ENCODE measurements at regions not wholly inside any gene's neighbourhood (a gene's known extent, or its start where the extent isn't known, plus 50 kb on each side); places are given as distances from the start of the nearest gene placed in this dataset.
"Not testable (repeated sequence)": the region's sequence is repeated elsewhere in the genome, so short reads cannot be mapped to it uniquely, and the experiment has no call there.

DNA sequence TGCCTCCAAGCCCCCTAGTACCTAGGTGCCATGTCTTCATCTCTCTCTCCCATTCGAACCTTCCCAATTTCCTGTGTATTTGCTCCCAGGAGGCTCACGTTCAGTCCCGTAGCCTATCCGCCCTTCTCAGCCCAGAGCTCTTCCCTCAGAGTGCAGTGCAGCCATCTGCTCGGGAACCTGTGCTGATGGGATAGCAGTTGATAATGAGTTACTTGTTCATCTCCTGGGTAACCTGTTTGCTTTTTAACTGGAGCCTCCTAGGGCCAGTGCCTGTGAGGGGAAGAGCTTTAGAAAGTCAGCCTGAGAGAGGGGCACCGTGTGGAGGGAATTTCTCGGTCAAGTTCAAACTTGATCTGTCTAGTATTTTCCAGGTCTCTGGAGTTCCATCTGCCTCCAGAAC is 229.8 kb upstream of the IL12B start:
- DNase-seq (ENCODE audit: low read depth), result no peak
- no peak overlapping the region for H3K4me3 ChIP-seq (ENCODE audit: low read depth, low read length)

DNA sequence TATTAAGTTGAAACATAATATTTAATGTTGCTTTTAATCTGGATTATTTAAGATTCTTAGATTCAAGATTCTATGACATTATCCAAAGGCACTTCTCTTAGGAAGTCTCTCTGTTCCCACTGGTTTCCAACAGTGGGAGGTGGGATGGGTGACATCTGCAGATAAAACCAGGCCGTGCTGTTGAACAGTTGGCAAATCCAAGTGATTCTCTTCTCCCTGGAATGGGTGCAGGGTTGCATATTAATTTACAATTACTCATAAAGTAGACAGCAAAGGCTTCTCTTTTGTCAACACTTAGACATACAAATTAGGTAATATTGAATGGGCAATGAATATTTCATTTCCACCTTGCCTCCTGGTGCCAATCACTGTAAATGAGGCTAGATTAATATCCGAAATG is 233.7 kb upstream of the IL12B start:
- no peak for DNase-seq (ENCODE audit: low read depth)
- H3K4me3 ChIP-seq (ENCODE audit: low read depth, low read length), result no peak overlapping the region

DNA sequence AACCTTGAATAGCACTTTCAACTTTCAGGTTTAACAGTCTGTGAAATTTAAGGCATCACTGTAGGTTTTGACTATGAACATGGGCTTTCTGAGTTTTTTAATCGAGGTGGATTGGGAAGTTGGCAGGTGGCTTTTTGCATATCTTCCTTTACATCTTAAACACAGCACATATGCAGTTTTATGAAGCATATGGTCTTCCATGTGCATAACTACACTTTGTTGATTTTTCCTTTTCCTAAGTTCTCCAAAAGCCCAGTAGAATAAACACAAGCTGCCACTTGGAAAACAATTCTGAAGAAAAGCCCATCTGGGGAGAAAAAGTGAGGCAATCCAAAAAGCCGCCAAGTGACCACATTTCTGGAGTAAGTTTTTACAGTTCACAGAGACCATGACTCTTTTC is 236.5 kb upstream of the IL12B start:
- H3K4me3 ChIP-seq (ENCODE audit: low read depth, low read length), result no peak overlapping the region
- no peak for DNase-seq (ENCODE audit: low read depth)

DNA sequence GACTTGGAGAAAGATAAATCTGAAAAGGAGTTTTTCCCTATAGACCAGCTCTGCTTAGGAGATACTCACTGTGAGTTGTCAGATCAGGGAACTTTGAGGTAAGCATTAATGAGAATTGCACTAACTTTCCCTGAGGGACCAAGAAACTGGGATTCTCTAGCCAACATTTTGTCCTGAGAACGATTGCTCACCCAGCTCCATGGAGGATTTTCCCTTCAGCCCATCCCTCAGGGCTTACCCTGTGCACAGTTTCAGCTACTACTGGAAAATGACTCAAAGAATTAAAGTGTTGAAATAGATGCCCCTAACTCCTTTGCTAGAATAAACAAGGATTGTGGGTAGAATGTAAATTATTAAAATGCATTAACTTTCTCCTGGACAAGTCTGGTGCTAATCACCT is 237.2 kb upstream of the IL12B start:
- peak; percentile 19 for DNase-seq (ENCODE audit: low read depth)
- no peak overlapping the region for H3K4me3 ChIP-seq (ENCODE audit: low read depth, low read length)

DNA sequence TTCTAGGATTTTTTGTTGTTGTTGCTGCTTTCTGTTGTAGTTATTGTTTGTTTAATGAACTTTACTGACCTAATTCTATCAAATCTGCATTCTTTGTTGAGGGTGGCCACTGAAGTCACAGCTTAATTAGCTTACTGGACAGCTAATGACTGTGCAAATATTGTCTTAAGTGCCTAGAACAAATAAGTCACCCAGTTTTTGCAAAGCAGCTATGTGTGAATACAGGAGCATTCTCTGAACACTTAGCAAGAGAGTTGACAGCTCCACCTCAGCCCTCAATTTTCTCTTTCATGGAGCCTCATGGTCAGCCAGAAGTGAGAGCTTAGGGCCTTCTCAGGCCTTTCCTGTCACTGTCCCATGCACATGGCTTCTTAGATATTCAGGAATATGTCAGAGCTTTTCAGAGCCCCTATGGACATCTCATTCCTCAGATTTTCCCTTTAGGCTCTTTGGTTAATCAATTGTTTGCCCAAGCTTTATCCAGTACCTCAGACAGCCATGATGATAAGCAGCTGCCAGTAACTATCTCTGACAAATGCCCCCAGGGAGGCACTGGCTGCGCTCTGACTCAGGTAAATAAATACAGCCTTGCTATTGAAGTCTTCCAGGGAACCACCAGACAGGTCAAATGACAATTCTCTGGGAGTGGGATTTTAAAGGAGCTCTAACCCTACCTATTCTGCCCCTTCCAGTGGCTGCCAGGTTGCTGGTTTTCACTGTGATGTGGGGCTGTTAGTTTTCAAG is 241.4 kb upstream of the IL12B start:
- no peak for DNase-seq (ENCODE audit: low read depth)
- H3K4me3 ChIP-seq (ENCODE audit: low read depth, low read length), result no peak overlapping the region

DNA sequence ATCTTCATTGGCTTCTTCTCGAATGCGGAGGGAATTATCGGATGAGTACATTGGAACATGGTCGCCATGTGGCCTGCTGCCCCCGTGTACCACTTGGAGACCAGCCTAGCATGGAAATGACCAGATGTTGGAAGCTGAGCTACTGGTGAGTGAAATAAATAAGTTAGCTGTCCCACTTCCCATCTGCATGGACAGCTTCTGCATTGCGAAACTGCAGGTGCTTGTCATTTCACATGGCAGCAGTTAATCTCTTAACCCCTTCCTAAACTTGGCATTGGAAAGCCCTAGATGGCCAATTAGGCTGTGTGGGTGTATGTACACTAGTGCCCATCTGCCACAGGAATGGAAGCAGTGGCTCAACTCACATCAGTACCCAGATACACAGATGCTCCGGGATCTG is 246.6 kb upstream of the IL12B start:
- DNase-seq (ENCODE audit: low read depth), result no peak
- no peak overlapping the region for H3K4me3 ChIP-seq (ENCODE audit: low read depth, low read length)

DNA sequence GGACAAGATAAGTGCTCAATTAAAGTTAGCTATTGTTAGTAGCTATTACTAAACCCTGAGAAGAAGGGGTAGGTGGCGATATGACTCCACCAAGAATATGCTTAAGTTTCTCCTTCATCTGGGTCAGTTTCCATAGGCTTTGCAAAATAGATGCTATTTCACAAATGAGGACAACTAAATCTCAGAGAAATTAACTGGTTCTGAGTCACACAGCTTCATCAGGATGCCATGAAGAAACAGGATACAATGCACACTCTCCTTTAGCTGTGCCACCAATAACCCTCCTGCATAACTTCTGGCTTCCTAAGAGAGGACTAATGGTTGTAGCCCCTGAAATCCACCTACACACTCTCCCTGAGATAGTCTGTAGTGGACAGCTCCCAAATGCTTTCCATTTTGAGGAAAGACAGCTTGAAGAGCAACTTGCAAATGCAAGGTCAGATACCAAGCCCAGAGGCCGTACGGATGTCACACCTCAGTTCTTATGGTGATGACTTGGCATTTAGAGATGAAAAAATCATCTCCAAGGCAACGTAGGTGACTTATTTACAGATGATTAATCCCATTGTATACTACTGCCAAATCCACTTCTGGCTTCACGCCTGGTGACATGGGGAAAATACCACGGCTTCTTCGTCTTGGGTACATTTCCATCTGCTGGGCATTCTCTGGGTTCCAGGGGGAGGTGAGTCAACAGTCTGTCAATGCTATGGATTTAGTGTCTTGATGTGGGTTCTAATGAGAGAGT is 251.4 kb upstream of the IL12B start:
- H3K4me3 ChIP-seq (ENCODE audit: low read depth, low read length), result no peak overlapping the region
- DNase-seq (ENCODE audit: low read depth), result peak; percentile 62

DNA sequence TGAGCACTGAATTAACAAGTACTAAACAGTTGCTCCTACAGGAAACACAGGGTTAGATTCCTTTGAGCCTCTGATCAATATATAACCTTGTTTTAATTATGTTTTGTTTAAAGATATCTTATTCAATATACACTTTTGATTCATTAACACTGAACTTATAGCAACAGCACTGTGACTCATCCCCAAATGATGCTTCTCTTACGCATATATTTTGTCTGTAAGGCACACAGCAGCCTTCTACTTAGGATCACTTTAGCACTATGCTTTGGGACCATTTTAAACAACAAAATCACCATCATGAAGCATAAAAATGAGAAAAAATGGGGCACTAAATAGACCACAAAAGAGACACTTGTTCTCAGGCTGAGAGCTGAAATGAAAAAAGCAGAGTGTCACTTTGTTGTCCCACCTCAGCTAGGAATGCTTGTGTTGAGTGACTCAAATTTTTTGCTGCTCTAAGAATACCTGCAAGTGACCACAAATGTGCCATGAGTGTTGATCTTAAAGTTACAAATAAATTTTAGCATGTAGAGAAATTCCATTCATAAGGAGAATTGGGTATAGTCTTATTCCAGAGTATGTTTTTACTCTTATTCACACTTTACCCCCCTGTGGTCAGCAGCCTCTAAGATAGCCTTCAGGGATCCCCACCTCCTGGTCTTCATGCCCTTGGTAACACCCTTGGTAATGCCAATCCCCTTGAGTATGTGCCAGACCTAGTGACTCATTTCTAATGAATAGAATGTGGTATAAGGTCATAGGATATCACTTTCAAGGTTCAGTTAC is 252.7 kb upstream of the IL12B start:
- no peak for DNase-seq (ENCODE audit: low read depth)

DNA sequence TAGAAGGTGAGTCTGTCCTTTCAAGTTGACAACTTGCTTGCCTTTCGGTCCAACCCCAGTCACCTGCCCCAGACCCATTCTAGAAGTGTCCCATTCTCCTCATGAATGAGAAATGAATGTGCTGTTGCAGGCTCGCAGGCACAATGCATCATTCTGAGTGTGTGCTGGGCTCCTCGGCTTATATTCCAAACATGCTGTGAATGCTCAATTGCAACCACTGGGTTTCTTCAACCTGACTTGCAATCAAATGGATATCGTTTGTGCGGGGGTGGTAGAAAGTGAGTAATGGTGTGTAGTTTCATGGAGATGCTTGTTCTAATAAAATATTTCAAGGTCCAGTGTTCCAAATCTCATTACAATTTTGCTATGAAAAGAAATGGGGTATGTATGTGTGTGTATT is 256.6 kb upstream of the IL12B start:
- H3K4me3 ChIP-seq (ENCODE audit: low read depth, low read length), result no peak overlapping the region
- no peak for DNase-seq (ENCODE audit: low read depth)

More for the DNA sequence above, 252.7 kb upstream of the IL12B start:
- no peak overlapping the region for H3K4me3 ChIP-seq (ENCODE audit: low read depth, low read length)

DNA sequence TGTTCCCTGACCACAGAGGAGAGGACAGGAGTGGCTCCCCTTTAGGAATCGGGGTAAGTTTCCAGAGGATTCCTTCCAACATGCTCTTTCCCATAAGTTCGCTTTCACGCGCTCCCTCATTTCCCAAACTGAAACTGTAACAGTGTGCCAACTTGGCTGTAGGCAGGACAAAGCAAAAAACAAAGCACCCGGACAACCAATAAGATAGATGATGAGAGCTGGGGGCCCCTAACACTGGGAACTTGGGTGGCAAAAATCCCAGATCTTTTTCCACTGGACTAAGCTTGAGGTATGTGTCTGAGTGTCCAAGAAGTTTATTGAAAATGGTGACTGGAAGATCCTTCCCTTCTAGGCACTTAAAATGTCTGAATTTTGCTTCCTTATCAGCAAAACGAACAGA is 258.7 kb upstream of the IL12B start:
- DNase-seq (ENCODE audit: low read depth), result no peak
- H3K4me3 ChIP-seq (ENCODE audit: low read depth, low read length), result no peak overlapping the region

DNA sequence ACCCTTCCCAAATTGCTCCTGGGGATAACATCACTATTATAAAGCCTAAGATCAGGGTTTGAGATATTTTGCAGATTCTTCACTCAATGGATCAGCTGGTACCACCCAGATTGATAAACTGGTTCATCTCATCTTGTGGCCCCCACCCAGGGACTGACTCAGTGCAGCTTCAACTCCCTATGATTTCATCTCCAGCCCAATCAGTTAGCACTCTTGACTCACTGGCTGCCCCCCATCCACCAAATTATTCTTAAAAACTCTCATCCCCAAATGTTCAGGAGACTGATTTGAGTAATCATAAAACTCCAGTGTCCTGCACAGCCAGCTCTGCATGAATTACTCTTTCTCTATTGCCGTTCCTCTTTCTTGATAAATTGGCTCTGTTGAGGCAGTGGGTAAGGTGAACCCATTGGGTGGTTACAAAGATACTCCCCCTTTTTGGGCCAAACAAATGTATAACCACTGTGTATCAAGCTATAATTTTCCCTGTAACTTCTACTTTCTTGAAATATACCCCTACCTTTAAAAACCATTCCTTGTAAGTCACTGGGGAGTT is 263.3 kb upstream of the IL12B start:
- no peak overlapping the region for H3K4me3 ChIP-seq (ENCODE audit: low read depth, low read length)
- no peak for DNase-seq (ENCODE audit: low read depth)

DNA sequence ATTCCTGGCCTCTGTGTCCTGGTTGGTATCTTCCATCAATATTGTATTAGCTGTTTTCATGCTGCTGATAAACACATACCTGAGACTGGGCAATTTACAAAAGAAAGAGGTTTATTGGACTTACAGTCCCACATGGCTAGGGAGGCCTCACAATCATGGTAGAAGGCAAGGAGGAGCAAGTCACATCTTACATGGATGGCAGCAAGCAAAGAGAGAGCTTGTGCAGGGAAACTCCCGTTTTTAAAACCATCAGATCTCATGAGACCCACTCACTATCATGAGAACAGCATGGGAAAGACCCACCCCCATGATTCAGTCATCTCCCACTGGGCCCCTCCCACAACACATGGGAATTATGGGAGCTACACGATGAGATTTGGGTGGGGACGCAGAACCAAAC is 265.3 kb upstream of the IL12B start:
- DNase-seq (ENCODE audit: low read depth), result not testable (repeated sequence)

DNA sequence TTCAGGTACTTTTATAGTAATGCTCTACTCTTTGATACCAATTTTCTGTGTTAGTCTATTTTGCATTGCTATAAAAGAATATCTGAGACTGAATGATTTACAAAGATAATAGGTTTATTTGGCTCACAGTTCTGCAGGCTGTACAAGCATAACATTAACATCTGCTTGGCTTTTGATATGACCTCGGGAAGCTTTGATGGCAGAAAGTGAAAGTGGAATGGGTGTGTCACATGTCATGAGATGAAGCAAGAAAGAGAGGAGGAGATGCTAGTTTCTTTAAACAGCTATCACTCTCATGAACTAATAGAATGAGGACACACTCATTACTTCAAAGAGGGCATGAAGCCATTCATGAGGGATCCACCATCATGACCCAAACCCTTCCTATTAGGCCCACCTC is 270.9 kb upstream of the IL12B start:
- no peak for DNase-seq (ENCODE audit: low read depth)
- no peak overlapping the region for H3K4me3 ChIP-seq (ENCODE audit: low read depth, low read length)

More for the DNA sequence above, 265.3 kb upstream of the IL12B start:
- H3K4me3 ChIP-seq (ENCODE audit: low read depth, low read length), result not testable (repeated sequence)

DNA sequence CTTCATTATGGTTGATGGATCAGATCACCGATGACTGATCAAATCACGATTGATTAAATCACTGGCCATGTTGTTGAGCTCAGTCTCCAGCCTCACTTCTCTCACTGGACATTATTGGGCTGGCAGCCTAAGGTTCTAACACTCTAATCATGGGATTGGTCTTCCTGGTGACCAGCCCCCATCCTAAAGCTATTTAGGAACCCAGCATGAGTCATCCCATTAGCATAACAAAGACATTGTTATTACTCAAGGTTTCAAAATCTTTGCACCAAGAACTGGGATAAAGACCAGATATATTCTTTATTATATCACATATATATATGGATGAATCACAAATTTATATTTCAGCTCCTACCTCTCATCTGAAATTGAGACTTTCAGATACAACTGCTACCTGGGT is 272.1 kb upstream of the IL12B start:
- no peak for DNase-seq (ENCODE audit: low read depth)
- no peak overlapping the region for H3K4me3 ChIP-seq (ENCODE audit: low read depth, low read length)

DNA sequence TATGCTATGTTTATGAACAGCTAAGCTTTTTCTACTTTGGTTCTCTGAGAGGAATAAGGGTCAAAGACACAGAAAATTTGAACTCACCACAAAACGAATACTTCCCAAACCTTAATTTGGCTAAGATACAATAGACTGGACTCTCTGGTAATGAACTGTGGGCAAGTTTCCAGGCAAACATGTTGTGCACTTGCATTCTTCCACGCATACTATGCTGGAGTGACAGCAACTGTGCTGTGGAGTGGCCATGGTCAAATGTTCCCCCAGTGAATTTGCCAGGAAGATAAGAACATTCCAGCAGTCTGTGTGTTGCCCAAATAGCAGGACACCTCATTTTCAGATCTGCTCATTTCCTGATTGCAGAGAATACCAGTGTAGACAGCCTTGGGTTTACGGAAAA is 275.3 kb upstream of the IL12B start:
- no peak overlapping the region for H3K4me3 ChIP-seq (ENCODE audit: low read depth, low read length)
- no peak for DNase-seq (ENCODE audit: low read depth)

DNA sequence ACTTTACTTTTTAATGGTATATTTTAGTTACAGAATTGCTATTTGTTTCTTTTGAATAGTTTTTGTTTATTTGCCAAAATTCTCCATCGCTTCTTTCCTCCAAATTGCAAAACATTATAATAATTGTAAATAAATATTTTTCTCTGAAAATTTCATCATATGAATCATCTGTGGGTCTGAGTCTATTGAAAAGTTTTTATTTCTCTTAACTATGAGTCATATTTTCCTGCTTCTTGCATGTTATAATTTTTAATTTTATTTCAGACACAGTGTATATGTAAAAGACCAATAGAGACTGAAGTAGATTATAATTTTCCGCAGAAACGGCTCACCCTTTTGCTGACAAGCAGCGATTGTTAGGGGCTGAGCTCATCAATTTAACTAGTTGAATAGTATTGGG is 279.1 kb upstream of the IL12B start:
- no peak for DNase-seq (ENCODE audit: low read depth)
- no peak overlapping the region for H3K4me3 ChIP-seq (ENCODE audit: low read depth, low read length)

DNA sequence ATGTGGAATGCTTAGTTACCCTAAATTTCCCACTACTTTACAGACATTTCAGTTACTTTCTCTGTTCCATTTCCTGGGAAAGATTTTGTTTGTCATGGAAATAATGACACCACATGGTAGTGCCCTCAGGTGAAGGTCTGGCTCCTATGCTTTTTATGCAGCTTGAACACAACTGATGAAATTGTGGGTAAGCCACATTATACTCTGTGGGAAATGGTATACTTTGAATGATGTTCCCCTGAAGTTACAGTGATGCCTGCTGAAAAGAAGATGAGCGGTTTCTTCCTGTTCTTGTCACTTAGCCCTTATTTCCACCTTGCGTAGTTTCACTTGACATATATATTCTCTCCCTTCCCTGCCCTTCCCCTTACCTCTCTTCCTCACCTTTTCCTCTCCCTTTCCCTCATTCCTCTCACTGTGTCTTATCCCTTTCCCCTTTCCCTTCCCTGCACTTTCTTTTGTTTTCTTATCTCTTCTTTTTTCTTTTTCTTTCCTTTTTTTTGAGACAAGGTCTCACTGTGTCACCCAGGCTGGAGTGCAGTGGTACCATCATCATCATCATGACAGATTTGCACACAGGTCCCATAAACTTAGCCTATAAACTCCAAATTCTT is 280.8 kb upstream of the IL12B start:
- no peak for DNase-seq (ENCODE audit: low read depth)
- no peak overlapping the region for H3K4me3 ChIP-seq (ENCODE audit: low read depth, low read length)

DNA sequence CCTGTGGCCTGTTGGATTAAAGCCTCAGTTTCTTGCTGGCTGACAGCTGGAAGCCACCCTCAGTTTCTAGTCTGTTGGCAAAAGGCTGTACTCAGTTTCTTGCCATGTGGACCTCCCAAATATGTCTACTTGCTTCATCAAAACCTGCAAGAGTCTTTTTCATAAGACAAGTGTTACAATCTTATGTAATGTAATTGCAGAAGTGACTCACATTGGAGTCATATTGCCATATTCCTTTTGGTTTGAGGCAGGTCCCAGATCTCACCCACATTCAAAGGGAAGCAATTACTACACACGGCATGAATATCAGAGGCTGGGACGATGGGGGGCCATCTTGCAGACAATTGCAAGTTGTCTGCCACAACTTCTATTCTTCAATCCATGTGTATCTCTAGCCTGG is 286.7 kb upstream of the IL12B start:
- no peak overlapping the region for H3K4me3 ChIP-seq (ENCODE audit: low read depth, low read length)
- DNase-seq (ENCODE audit: low read depth), result peak; percentile 17

DNA sequence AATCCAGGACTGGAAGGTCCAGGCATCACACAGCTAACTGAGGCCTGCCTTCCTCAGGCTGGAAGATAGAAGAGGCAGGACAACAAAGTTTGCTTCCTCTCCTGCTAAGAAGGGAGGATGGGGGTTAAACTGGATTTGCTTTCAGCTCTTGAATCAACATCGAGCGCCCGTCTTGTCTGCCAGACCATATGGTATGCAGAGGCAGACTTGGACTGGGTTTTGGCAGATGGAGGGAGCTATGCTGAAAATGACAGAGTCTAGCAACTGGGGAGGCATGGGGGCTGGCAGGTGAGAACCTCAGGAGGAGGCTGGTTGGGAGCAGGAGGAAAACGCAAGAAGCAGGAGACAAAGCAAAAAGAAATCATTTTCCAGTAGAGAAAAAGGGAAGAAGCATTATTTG is 289.5 kb upstream of the IL12B start:
- no peak overlapping the region for H3K4me3 ChIP-seq (ENCODE audit: low read depth, low read length)

More for the DNA sequence above, 289.5 kb upstream of the IL12B start:
- no peak for DNase-seq (ENCODE audit: low read depth)
